Endothelial cell of umbilical vein (primary cell): ENCODE measurements at regions not wholly inside any gene's neighbourhood (a gene's known extent, or its start where the extent isn't known, plus 50 kb on each side); places are given as distances from the start of the nearest gene placed in this dataset.

Source experiments
- BruUV-seq: library from RNA; stranded (reverse); fragments of 400-500 nt; replicated peaks from 2 replicates; lab custom pipeline; 2021; lab: Mats Ljungman, UMichigan
- CTCF ChIA-PET: fragments of 300-600, 350-600 bp; sonication (Branson Sonifier 250); formaldehyde crosslinking; loops from one replicate; lab custom pipeline; 2021; ENCODE audit warnings: antibody characterized with exemption, inconsistent platforms; lab: Charles Lee
- POLR2A ChIA-PET: fragments of 300-600, 350-600 bp; sonication (Branson Sonifier 250); formaldehyde crosslinking; loops from one replicate; lab custom pipeline; 2021; ENCODE audit warnings: antibody characterized with exemption, inconsistent platforms; lab: Charles Lee
- DNase-seq: peaks from one replicate; pipeline ENCODE4 v3.0.0-alpha.2; 2011; ENCODE audit warnings: low read depth, low spot score
- FAIRE-seq: peaks from 2 replicates; lab custom pipeline; 2011; peaks lifted over from hg19 to GRCh38; lab: Jason Lieb, UNC
- H2AFZ ChIP-seq: 2 replicates; pipeline ENCODE4 v1.6.0; 2012; ENCODE audit warnings: low read depth, low read length, control low read depth, inconsistent platforms
- H3K27ac ChIP-seq: 2 replicates; pipeline ENCODE4 v1.5.1; 2011; ENCODE audit warnings: low read depth, mild to moderate bottlenecking, control low read depth, low read length, moderate library complexity; ENCODE audit not compliant: insufficient read depth
- H3K27me3 ChIP-seq, 2 experiments: 2 replicates each; pipeline versions ENCODE4 v1.6.0 to v1.6.1; 2011; ENCODE audit warnings: low read length in 2 of 2, mixed read lengths in 1 of 2; ENCODE audit not compliant: control insufficient read depth in 2 of 2, insufficient read depth in 2 of 2
- H3K36me3 ChIP-seq, 2 experiments: 2 replicates in 1 of 2; 3 replicates in 1 of 2; pipeline ENCODE4 v1.5.1; 2011; ENCODE audit warnings: low read length in 2 of 2, mild to moderate bottlenecking in 1 of 2, moderate library complexity in 1 of 2; ENCODE audit not compliant: control insufficient read depth in 2 of 2, insufficient read depth in 2 of 2; ENCODE audit errors: extremely low read depth in 1 of 2
- H3K4me1 ChIP-seq: 3 replicates; pipeline ENCODE4 v1.5.1; 2011; ENCODE audit warnings: mild to moderate bottlenecking, low read length; ENCODE audit not compliant: control insufficient read depth, insufficient read depth; ENCODE audit errors: extremely low read depth
- H3K4me2 ChIP-seq: 2 replicates; pipeline ENCODE4 v1.6.1; 2011; ENCODE audit warnings: low read length, control low read depth, mixed read lengths; ENCODE audit not compliant: insufficient read depth
- H3K4me3 ChIP-seq, 3 experiments: fragments of 200-600 bp in 1 of 3; sonication (generic), shearing (Covaris generic) in 1 of 3; replicated peaks in 1 of 3; 2 replicates each; pipeline ENCODE4 v1.5.1; 2011 to 2016; ENCODE audit warnings: control low read depth in 3 of 3, low read length in 3 of 3, mild to moderate bottlenecking in 2 of 3, inconsistent platforms in 1 of 3, low read depth in 1 of 3, moderate library complexity in 1 of 3; ENCODE audit not compliant: insufficient read depth in 1 of 3
- H3K79me2 ChIP-seq: 2 replicates; pipeline ENCODE4 v1.6.0; 2012; ENCODE audit warnings: low read length, inconsistent platforms; ENCODE audit not compliant: control insufficient read depth, insufficient read depth
- H3K9ac ChIP-seq: replicated peaks from 2 replicates; pipeline ENCODE3; 2011; ENCODE audit warnings: low read length, control low read depth; ENCODE audit not compliant: insufficient read depth; ENCODE audit errors: extremely low read depth
- H3K9me1 ChIP-seq: replicated peaks from 3 replicates; pipeline ENCODE4 v1.6.0; 2011; ENCODE audit warnings: mild to moderate bottlenecking, low read length; ENCODE audit not compliant: control insufficient read depth, insufficient read depth; ENCODE audit errors: extremely low read depth
- H3K9me3 ChIP-seq: replicated peaks from 2 replicates; pipeline ENCODE4 v1.5.1; 2012; ENCODE audit warnings: low read length, inconsistent platforms; ENCODE audit not compliant: control insufficient read depth, insufficient read depth
- H4K20me1 ChIP-seq: replicated peaks from 2 replicates; pipeline ENCODE3; 2011; ENCODE audit warnings: mild to moderate bottlenecking, low read length; ENCODE audit not compliant: control insufficient read depth, insufficient read depth; ENCODE audit errors: extremely low read depth
- CTCF ChIP-seq, 2 donors: IDR thresholded peaks; 1 replicate in 1 of 2; 2 replicates in 1 of 2; pipeline ENCODE4 v1.5.1; 2011; ENCODE audit warnings: low read length in 2 of 2, mild to moderate bottlenecking in 2 of 2, moderate library complexity in 2 of 2, control low read depth in 1 of 2, inconsistent platforms in 1 of 2, low read depth in 1 of 2; ENCODE audit not compliant: insufficient read depth in 1 of 2; ENCODE audit errors: extremely low read depth in 1 of 2
- EZH2 ChIP-seq: IDR thresholded peaks from 2 replicates; pipeline ENCODE4 v1.6.1; 2012; ENCODE audit warnings: borderline replicate concordance, low read depth, mild to moderate bottlenecking, moderate library complexity, low read length, inconsistent platforms; ENCODE audit not compliant: severe bottlenecking
- FOS ChIP-seq: IDR thresholded peaks from 2 replicates; pipeline ENCODE4 v1.6.1; 2011; ENCODE audit warnings: mild to moderate bottlenecking, low read length, moderate library complexity, borderline replicate concordance; ENCODE audit not compliant: insufficient read depth
- GATA2 ChIP-seq: IDR thresholded peaks from 2 replicates; pipeline ENCODE4 v1.7.0; 2011; ENCODE audit warnings: low read depth, mild to moderate bottlenecking, moderate library complexity, mixed read lengths, low read length; ENCODE audit not compliant: insufficient read length, insufficient read depth
- JUN ChIP-seq: IDR thresholded peaks from 2 replicates; pipeline ENCODE4 v1.6.1; 2011; ENCODE audit warnings: borderline replicate concordance, low read depth; ENCODE audit not compliant: insufficient read length, insufficient read depth
- MAX ChIP-seq: IDR thresholded peaks from 2 replicates; pipeline ENCODE4 v1.6.1; 2011; ENCODE audit not compliant: insufficient read depth, insufficient read length
- MYC ChIP-seq: IDR thresholded peaks from one replicate; pipeline ENCODE4 v1.6.1; 2011; ENCODE audit warnings: mild to moderate bottlenecking, low read depth, low read length
- POLR2A ChIP-seq: IDR thresholded peaks from 2 replicates; pipeline ENCODE4 v1.6.1; 2012; ENCODE audit warnings: low read depth, mild to moderate bottlenecking, control low read depth, low read length
- POLR2AphosphoS5 ChIP-seq: IDR thresholded peaks from 2 replicates; pipeline ENCODE4 v1.6.1; 2012; ENCODE audit warnings: low read depth, mild to moderate bottlenecking, control low read depth, low read length, moderate library complexity; ENCODE audit not compliant: insufficient read depth
- dilution Hi-C: fragments of 300-500 bp; cut with MboI; formaldehyde crosslinking; loops from one replicate; pipeline ENCODE4 v1.15.0; 2019; ENCODE audit warnings: low sequenced_read_pairs; ENCODE audit not compliant: extremely low pct_ligation_motif_present
- intact Hi-C: fragments of 100-400 bp; cut with micrococcal nuclease; formaldehyde crosslinking; loops from one replicate; pipeline ENCODE4 v1.10.0; 2022

- intact Hi-C loops, result no loop called here
- H2AFZ ChIP-seq, result no peak overlapping the region
- H3K9me1 ChIP-seq, result no peaks in the 10 kb centered on the region
- H3K9ac ChIP-seq, result no peak overlapping the region
- TF ChIP-seq MAX, result no peak
- TF ChIP-seq FOS, result no peak
- no peak for TF ChIP-seq EZH2
- no peak for TF ChIP-seq MYC
- TF ChIP-seq POLR2AphosphoS5, result no peak
- TF ChIP-seq CTCF (IDR thresholded peaks at IDR 0.05; ENCODE audit: extremely low read depth in 1 of 2, insufficient read depth in 1 of 2, low read depth in 1 of 2, low read length in 2 of 2), result no peak
- no peak for TF ChIP-seq POLR2A
- no peak for TF ChIP-seq GATA2
- no peak for TF ChIP-seq JUN
- POLR2A ChIA-PET, result no interaction called here
- no peak overlapping the region for H3K4me2 ChIP-seq
- CTCF ChIA-PET, result no interaction called here
- no TSS peak for BruUV-seq
- no peaks in the 10 kb centered on the region for H3K4me1 ChIP-seq
- DNase-seq, result no peak
- FAIRE-seq, result no peak
- dilution Hi-C loops, result no loop called here
- H3K79me2 ChIP-seq, result no peaks in the 10 kb centered on the region
- no peak overlapping the region for H3K4me3 ChIP-seq
- H3K27me3 ChIP-seq, result peaks cover 2 to 3% of the 10 kb centered on the region in 2 experiments
- no peaks in the 10 kb centered on the region for H3K36me3 ChIP-seq
- no peak overlapping the region for H3K27ac ChIP-seq
- H4K20me1 ChIP-seq, result no peaks in the 10 kb centered on the region
- H3K9me3 ChIP-seq, result no peaks in the 10 kb centered on the region
These were observed 62.1 kb upstream of the PHACTR1 start for GRCh38 chr6:12654514-12654913.
